Bone marrow (tissue), 2 donors: ENCODE measurements at regions not wholly inside any gene's neighbourhood (a gene's known extent, or its start where the extent isn't known, plus 50 kb on each side); places are given as distances from the start of the nearest gene placed in this dataset.
"Not testable (repeated sequence)": the region's sequence is repeated elsewhere in the genome, so short reads cannot be mapped to it uniquely, and the experiment has no call there.

Experiments used
- DNase-seq, 2 donors: peaks; one replicate each; lab custom pipeline; 2025; lab: John Stamatoyannopoulos, UW

DNA sequence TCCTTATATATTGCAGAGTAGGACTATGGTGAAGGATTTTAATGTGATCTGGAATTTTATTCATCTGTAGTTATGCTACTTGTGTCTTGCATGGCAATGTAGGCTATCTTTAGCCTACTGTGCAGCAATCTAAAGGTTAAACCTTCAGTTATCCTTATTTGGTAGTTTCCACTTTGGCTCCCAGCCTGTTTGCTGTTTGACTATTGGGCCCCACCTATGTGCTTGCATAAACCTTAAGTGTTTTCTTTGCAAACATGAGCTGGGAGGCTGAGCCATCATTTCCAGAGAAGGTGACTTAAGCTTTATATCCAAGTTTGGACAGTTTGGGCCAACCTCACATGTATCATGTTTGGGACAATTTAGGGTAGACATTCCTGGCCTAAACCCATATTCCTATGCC is 537.5 kb downstream of the BTBD3 start:
- DNase-seq, result no peak

DNA sequence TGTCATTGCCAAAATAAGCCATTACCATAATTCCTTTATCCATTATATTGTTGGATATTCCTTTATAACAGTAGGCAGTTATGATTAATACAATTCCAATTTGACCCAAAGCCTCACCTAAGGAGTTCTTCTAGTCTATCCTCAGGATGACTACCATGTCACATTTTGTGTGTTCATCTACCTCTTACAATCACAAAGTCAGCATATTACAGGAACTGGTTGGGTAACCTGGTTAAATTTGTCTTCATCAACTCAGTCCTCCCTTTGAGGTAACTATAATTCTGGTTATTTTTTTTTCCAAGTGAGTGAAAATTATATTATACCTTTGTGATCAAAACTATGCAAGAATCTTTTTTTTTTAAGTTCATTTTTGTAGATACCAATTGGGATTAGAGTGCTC is 540.5 kb downstream of the BTBD3 start:
- DNase-seq, result no peak

DNA sequence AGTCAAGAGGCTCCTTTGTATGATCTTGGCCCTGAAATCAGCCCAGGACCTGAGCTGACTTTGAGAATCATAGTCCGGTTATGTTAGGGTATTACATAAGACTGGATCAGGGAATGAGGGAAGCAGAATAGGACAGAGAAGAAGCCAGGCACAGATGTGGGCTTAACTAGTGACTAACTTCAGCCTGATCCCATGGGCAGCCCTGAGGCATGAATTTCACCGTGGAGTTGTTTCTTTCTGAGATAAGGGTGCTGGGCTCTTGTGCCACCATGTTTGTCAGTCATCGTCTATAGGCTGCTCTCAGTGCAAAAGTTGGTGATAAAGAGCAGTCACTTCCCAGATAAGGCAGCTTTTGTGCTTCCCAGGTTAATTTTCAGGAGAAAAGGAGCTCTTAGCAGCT is 544.7 kb upstream of the SPTLC3 start:
- DNase-seq, result no peak

DNA sequence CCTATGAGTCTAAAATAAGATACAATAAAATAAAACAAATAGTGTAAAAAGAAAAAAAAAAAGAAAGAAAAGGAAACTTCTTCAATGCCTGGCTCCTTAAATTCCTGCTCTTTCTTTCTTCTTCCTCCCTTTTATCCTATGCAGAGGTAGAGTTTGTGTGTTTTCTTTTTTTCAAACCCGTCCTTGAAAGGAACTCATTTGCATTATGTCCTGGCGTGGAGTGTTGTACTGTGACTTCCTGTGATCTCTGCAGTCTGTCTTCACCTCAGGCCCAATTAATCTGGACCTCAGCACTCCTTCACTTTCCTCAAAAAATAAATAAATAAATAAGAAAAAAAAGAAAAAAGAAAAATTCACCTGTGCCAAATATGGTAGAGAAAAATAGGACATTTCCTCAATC is 541.9 kb upstream of the SPTLC3 start:
- no peak for DNase-seq

DNA sequence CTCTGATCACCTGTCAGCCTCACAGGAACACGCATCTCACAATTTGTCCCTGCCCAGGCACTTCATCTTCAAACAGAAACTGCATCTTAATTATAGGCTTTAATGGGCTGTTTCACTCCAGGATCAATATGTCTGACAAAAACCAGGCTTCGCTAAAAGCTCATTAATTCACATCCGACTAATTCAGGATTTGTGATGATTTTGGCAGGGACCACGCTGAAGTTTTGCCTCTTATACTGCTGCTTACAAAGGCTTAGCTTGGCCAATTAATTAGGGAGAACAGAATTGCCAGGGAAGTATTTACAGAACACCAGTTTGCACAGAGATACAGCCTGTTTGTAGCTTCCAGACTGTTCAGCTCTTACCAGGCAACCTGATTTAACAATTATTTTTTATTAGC is 541.0 kb upstream of the SPTLC3 start:
- no peak for DNase-seq

DNA sequence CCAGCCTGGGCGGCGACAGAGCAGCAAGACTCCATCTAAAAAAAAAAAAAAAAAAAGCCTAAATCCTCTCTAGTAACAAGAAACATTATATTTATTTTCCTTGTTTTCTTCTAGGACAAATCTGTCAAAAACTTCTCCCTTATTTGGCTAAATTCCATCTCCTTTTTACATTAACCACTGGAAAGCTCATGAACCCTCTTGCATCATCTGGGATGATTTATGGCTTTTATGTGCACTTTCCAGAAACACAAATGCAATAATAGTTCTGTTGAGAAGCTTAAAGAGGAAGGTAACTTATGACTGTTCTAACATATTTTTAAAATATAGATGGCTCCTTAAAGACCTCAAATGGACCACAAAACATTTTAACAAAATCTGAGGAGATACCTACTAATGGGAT is 526.1 kb upstream of the SPTLC3 start:
- no peak for DNase-seq

DNA sequence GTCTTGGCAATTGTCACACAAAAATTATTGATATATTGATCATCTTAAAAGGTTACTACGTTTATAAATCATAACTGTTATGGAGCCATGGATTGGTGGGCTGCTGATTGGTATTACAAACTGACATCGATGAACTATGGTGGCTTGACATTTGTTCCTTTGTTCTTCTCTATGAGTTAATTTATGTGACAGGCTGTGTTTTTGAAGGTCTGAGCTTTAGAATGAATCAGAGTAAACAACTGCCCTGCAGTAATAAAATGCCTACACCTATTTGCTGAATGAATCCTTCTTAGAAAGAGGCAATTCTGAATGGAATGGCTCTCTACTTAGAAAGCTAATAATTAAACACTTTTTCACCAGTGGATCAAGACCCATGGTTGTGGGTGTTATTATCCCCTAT is 506.3 kb upstream of the SPTLC3 start:
- DNase-seq, result no peak

DNA sequence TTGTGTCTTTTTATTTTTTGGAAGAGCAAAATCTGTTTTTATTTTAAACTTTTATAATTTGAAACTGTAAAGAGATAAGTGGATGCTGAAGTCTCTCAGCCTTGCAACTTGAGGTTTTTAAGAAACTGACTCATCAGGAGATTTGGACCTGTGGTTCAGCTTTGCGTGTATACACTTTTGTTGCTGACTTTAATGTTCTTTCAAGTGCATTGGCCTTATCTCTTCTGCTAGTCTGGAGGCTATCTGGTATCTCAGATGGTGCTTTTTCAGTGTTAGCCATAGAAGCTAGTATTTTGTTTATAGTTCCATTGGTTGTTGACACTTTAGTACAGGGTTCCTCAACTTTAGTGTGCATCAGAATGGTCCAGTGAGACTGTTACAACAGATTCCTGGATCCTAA is 504.0 kb upstream of the SPTLC3 start:
- DNase-seq, result no peak

DNA sequence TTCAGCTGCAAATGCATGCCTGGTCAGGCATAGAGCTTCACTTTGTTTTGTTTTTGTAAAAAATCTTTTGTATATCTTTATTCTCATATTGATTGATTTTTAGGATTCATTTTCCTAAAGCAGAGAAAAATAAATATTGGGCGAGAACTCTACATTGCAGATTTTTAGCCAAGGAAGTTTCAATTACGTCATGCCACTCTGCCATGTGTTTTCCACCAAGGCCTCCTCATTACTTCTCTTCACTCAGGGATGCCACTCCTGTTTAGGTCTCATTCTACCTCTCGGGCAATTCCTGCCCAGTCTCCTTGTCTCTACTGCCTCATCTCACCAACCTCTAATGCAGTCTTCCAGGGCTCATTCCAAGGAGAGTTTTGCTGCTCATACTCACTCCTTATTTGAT is 497.3 kb upstream of the SPTLC3 start:
- DNase-seq, result no peak

DNA sequence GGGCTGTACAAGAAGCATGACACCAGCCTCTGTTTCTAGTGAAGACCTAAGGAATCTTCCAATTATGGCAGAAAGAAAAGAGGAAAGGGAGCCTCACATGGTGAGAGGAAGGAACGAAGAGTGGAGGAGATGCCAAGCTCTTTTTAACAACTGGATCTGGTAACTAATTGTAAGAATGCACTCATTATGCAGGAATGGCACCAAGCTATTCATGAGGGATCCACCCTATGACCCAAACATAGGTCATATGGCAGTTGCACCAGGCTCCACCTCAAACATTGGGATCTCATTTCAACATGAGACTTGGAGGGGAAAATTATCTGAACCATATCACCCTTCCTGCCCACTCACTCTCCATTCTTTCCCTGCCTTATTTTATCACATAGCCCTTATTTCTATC is 496.0 kb upstream of the SPTLC3 start:
- no peak for DNase-seq

DNA sequence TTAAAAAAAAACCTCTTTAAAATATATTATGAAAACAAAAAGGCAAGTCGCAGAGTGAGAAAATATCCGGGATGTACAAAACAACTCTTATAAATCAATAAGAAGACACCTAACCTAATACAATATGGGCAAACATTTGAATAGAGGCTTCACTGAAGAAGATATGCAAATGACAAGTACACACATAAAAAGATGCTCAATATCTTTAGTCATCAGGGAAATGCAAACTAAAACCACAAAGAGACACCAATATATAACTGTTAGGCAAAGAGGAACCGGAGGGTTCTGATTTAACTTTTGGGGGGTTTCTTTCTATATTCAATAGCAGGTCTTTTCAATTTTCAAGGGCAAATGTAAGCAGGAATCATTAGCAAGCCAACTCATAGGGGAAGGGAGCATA is 480.7 kb upstream of the SPTLC3 start:
- DNase-seq, result no peak

DNA sequence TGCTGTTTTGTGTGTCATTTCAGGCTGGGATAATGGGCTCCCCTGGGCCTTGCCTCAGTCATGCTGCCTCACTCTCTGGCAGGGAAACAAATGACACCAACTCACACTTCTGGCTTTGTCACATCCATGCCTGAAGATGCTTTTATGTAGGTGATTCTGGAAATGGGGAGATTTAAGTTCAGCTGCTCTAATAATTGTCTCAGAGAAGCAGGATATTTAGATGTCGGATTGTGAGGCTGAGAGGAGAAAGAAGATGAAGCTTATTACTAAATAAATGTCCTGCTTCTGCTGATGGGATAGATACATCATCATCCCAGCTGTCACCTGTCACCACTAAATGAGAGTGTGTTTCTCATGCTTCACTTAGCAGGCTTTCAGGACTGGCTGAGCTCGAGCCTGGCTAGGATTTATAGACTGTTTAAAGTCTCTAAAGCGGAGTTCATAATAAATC is 480.2 kb upstream of the SPTLC3 start:
- no peak for DNase-seq

DNA sequence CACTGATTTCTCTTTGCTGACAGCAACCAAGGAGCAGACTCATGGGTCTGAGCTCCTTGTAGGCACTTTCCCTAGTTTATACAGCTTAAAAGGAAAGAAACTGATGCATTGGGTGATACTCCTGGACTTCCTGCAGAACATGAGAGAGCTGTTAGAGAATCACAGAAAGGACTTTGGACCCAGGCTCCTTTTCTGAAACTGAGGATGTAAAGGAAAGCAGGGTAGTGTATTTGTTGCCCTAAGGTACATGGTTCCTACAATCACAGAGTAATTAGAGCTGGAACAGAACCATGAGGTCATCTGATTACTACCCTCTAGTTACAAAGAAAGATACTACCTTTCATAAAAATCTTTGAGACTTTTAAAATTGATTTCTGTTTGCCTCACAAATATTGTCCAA is 477.1 kb upstream of the SPTLC3 start:
- no peak for DNase-seq

DNA sequence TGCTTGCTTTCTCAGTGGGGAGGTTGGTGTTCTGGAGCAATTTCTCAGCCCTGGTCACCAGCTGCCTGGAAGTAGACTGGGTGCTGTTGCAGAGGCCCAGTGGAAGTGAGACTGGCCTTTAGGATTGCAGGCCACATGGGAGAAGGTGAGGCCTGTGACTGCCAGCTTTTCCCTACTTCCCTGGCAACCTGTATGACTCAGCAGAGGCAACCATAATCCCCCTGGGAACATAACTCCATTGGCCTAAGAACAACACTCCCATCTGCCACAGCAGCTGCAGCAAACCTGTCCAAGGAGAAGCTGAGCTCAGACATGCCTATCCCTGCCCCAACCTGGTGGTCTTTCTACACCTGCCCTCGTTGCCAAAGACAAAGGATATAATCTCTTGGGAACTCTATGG is 473.5 kb upstream of the SPTLC3 start:
- no peak for DNase-seq

DNA sequence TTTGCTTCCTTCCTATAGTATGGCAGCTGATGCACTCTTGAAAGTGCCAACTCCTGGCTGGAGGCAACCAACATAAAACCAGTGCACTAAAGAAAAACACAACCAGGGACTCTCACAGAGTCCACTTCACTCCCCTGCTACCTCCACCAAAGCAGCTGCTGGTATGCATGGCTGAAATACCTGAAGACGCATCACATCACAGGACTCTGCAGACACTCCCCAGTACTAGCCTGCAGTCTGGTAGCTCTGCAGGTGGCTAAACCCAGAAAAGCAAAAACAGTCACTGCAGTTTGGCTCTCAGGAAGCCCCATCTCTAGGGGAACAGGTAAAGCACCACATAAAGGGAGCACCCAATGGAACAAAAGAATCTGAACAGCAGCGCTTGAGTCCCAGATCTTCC is 473.0 kb upstream of the SPTLC3 start:
- DNase-seq, result no peak

DNA sequence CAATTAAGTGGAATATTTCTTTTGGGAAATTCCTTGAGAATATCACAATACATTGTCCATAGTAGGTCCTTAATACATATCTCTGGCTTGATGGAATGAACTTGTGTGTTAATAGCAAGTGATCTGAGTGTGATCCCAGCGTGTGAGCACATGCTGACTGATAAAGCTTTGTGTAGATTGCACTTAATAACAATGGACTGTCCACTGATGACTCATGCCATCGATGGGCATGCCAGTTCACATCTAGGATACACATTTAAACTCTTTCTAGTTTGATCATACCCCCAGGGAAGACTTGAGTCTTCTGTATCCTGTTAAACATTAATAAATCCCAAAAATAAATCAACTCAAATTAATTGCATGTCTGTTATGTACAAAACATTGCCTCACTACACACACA is 454.3 kb upstream of the SPTLC3 start:
- DNase-seq, result no peak

DNA sequence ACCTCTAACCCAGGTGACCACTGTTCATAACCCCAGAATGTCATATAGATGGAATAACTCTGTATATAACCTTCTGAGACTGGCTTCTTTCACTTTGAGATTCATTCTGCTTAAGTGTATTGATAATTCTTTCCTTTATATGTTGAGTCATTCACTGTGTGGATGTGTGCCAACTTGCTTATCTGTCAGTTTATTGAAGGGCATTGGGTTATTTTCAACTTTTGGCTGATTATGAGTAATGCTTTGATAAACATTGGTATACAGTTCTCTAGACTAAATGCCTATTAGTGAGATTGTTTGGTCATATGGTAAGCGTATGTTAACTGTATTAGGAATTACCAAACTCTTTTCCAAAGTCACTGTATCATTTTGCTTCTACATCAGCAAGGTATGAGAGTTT is 453.4 kb upstream of the SPTLC3 start:
- no peak for DNase-seq

DNA sequence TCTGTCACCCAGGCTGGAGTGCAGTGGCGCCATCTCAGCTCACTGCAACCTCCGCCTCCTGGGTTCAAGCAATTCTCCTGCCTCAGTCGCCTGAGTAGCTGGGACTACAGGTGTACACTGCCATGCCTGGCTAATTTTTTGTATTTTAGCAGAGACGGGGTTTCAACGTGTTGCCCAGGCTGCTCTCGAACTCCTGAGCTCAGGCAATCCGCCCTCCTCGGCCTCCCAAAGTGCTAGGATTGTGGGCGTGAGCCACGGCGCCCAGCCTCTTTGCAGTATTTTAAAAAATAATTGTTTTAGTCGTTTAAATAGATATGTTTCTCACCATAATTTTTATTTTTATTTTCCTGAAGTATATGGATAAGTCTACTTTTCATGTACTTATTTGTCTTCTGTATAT is 452.9 kb upstream of the SPTLC3 start:
- DNase-seq, result not testable (repeated sequence)

DNA sequence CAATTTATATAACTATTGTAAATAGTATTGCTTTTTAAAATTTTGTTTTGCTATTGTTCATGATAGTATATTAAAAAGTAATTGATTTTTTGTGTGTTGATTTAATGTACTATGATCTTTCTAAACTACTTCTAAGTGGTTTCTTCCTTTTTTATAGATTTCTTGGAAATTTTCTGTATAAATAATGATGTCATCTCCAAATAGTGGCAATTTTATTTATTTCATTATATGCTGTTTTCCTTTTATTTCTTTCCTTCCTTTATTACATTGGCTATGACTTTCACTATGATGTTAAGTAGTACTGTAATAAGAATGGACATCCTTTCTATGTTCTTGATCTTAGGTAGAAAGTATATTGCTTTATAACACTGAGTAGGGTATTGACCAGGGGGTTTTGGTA is 451.5 kb upstream of the SPTLC3 start:
- no peak for DNase-seq

DNA sequence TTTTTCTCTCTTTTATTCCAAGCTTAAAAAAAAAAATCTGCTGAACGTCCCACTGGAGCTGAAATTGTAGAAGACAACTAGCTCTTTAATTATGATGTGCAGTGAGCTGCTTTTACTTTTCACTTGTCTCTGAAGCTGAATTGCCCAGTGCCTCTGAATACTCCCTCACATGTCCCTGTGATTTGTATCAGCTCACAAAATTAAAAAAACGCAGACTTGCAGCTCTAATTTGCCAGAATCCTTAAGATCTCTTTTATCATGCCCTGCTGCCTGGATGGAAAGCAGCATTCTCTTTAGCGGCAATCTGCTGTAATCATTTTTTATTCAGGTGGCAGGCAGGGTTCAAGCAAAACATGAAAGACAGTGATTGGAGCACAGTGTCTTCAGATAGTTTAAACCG is 443.8 kb upstream of the SPTLC3 start:
- DNase-seq, result no peak

DNA sequence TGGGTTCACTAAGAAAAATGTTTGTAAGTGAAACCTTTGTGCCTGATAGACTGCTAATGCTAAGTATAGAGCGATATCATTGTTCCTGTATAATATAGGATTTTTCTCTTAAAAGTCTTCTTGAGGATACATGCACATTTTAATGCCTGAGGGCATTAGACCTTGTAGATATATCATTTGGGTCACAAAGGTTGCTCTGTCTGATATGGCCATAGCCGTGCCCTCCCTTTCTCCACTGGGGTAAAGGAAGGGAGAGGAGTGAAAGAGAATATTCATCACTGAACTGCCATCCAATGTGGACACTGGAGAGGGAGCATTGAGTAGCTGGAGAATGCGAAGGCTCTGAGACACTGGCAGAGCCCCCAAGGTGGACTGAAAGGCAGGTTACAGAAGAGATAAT is 442.2 kb upstream of the SPTLC3 start:
- DNase-seq, result no peak

DNA sequence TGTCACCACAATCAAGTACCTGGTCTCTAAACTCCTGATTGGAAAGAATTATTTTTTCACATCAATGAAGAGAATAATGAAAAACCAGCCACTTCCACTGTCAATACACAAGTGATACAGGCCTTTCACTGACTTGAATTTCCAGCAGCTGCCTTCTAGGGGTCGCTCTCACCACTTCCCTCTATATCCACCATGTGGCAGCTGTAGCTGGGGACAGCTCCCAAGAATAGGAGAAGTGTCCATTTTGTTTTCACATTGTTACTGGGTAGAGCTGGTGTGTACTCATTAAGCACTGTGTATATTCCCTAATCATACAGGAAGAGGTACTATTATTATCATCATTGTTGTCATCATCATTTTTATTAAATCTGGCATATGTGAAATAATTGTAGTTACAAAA is 438.4 kb upstream of the SPTLC3 start:
- no peak for DNase-seq

DNA sequence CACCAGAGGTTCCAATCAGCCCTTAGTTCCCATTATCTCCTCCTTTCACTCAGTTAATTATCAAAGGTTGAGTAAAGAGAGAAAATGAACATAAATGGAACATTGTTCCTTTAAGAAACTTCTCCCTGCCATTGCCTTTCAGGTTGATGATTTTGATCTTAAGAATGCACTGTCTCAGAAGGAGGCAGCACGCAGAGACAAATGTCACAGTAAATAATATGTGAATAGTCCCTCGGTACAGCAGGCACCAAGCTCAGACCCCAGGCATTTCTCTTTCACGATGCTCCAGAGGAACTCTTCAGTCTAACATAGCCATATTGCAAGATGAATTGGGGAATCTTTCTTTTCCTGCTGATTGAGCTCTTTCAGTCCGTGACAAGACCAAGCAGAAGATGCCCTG is 435.3 kb upstream of the SPTLC3 start:
- no peak for DNase-seq

DNA sequence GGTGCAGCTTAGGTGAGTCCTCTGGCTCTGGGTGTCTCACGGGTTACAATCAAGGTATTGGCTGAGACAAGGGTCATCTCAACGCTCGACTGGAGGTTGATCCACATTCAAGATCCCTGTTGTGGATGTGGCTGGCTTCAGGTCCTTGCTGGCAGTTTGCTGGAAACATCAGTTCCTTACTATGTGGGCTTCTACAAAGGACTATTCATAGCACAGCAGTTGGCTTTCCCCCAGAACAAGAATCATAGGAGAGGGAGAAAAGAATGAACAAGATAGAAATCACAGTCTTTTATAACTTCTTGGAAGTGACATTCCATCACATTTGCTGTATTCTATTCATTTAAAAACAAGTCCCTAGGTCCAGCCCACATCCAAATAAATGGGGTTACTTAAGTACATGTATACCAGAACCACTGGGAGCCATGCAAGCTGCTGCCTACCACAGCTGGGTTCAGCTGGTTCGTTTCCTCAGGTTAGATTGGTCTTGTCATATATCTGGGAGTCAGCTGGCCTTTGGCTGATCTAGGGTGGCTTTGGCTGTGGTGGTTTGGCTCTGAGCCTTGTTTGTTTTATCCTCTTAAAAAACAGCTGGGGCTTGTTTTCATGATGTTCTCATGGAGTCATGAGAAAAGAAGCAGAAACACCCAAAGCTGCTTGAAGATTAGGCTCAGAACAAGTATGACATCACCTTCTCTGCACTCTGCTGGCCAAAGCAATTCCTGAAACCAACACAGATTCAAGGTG is 433.2 kb upstream of the SPTLC3 start:
- DNase-seq, result no peak

DNA sequence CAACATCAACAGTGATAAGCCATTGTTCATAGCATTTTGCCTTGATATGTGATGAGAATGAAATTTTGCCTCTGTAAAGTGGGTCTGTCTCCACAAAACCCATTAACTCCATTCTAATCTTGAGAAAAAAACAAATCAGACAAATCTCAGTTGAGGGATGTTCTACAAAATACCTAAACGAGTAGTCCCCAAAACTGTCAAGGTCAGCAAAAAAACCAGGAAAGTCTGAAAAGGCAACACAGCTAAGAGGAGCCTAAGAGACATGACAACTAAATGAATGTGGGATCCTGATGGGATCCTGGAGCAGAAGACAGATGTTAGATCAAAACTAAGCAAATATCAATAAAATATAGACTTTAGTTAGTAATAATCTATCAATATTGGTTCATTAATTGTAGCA is 431.6 kb upstream of the SPTLC3 start:
- DNase-seq, result no peak
